Forelimb muscle (tissue), 1 donor: ENCODE measurements at regions not wholly inside any gene's neighbourhood (a gene's known extent, or its start where the extent isn't known, plus 50 kb on each side); places are given as distances from the start of the nearest gene placed in this dataset.

Source experiments
- DNase-seq: peaks from one replicate; pipeline ENCODE4 v3.0.0-alpha.2; 2013; ENCODE audit warnings: low read depth

GRCh38 chr1:234884701-234885100 lies 243.9 kb downstream of the TOMM20 start:
- no peak for DNase-seq

- no peak for DNase-seq
These were observed 244.6 kb downstream of the TOMM20 start for GRCh38 chr1:234884006-234884405.

- no peak for DNase-seq
These were observed 245.7 kb downstream of the TOMM20 start for GRCh38 chr1:234882898-234883297.

GRCh38 chr1:234881893-234882771 lies 246.5 kb downstream of the TOMM20 start:
- DNase-seq, result no peak

GRCh38 chr1:234879147-234880080 lies 249.2 kb downstream of the TOMM20 start:
- DNase-seq, result no peak

- DNase-seq, result no peak
These were observed 250.3 kb downstream of the TOMM20 start for GRCh38 chr1:234878288-234878687.

- DNase-seq, result no peak
These were observed 250.9 kb downstream of the TOMM20 start for GRCh38 chr1:234877761-234878160.

- DNase-seq, result no peak
These were observed 252.4 kb downstream of the TOMM20 start for GRCh38 chr1:234875953-234876855.

- DNase-seq, result no peak
These were observed 253.2 kb downstream of the TOMM20 start for GRCh38 chr1:234875328-234875952.

GRCh38 chr1:234874291-234875288 lies 254.0 kb downstream of the TOMM20 start:
- DNase-seq, result no peak

- no peak for DNase-seq
These were observed 256.8 kb downstream of the TOMM20 start for GRCh38 chr1:234871710-234872271.

GRCh38 chr1:234871039-234871709 lies 257.5 kb downstream of the TOMM20 start:
- DNase-seq, result no peak

- no peak for DNase-seq
These were observed 258.3 kb downstream of the TOMM20 start for GRCh38 chr1:234870020-234870981.

GRCh38 chr1:234869182-234870019 lies 259.2 kb downstream of the TOMM20 start:
- no peak for DNase-seq

- DNase-seq, result no peak
These were observed 258.5 kb upstream of the IRF2BP2 start for GRCh38 chr1:234868296-234869147.
